H1 (cell line): ENCODE measurements at regions not wholly inside any gene's neighbourhood (a gene's known extent, or its start where the extent isn't known, plus 50 kb on each side); places are given as distances from the start of the nearest gene placed in this dataset.

Source experiments
- EZH2 ChIP-seq: fragments of 200-600 bp; sonication (generic); IDR thresholded peaks from 2 replicates; pipeline ENCODE4 v1.7.1; 2012; ENCODE audit warnings: low read depth, mild to moderate bottlenecking, moderate library complexity, low read length, inconsistent platforms; ENCODE audit not compliant: severe bottlenecking
- HDAC6 ChIP-seq: IDR thresholded peaks from one replicate; pipeline ENCODE4 v1.7.1; 2012; ENCODE audit warnings: low read depth, mild to moderate bottlenecking, inconsistent platforms, low read length, moderate library complexity
- TF ChIP-seq, protein P1 (sequence below), 3 experiments: IDR thresholded peaks; 1 replicate in 2 of 3; 2 replicates in 1 of 3; pipeline versions ENCODE4 v1.5.1 to v1.6.1; 2011; ENCODE audit warnings: low read length in 3 of 3, mild to moderate bottlenecking in 3 of 3, inconsistent platforms in 2 of 3, low read depth in 1 of 3, moderate library complexity in 1 of 3; ENCODE audit not compliant: insufficient read depth in 1 of 3; ENCODE audit errors: control extremely low read depth in 1 of 3

DNA sequence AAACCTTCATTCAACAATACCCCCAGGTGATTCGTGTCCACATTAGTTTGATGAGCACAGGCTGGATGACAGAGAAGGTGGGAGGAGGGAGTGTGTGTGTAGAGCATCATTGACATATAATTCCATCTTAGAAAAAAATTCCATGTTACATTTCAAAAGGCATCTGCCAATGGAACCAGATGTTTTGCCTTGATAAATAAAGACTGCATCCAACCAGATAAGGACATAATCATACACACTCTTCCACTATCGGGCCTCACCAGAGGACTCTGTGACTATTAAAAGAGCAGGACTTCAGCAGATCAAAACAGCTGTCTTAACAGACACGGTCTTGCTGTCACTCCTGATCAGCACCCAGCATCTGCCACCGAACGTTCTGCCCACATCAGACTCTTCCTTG, 96.4 kb upstream of the SPIN1 start:
- TF ChIP-seq EZH2 (no peak), HDAC6 (no peak)
- TF ChIP-seq, protein P1, sequence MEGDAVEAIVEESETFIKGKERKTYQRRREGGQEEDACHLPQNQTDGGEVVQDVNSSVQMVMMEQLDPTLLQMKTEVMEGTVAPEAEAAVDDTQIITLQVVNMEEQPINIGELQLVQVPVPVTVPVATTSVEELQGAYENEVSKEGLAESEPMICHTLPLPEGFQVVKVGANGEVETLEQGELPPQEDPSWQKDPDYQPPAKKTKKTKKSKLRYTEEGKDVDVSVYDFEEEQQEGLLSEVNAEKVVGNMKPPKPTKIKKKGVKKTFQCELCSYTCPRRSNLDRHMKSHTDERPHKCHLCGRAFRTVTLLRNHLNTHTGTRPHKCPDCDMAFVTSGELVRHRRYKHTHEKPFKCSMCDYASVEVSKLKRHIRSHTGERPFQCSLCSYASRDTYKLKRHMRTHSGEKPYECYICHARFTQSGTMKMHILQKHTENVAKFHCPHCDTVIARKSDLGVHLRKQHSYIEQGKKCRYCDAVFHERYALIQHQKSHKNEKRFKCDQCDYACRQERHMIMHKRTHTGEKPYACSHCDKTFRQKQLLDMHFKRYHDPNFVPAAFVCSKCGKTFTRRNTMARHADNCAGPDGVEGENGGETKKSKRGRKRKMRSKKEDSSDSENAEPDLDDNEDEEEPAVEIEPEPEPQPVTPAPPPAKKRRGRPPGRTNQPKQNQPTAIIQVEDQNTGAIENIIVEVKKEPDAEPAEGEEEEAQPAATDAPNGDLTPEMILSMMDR (IDR thresholded peaks at IDR 0.05; ENCODE audit: control extremely low read depth in 1 of 3, insufficient read depth in 1 of 3, low read depth in 1 of 3, low read length in 3 of 3): no peak
